NCI-H526 treated with DMSO at 0.1 percent for 48 hours (cell line): ENCODE measurements at regions not wholly inside any gene's neighbourhood (a gene's known extent, or its start where the extent isn't known, plus 50 kb on each side); places are given as distances from the start of the nearest gene placed in this dataset.
"Not testable (repeated sequence)": the region's sequence is repeated elsewhere in the genome, so short reads cannot be mapped to it uniquely, and the experiment has no call there.

Experiments used
- DNase-seq: peaks from one replicate; lab custom pipeline; 2025; lab: John Stamatoyannopoulos, UW

GRCh38 chr5:92019376-92019990 is 636.4 kb upstream of the ARRDC3 start:
- DNase-seq, result no peak

- no peak for DNase-seq
Measured at GRCh38 chr5:92017776-92018175, 634.7 kb upstream of the ARRDC3 start.

GRCh38 chr5:92011845-92012244 is 628.7 kb upstream of the ARRDC3 start:
- DNase-seq, result not testable (repeated sequence)

GRCh38 chr5:92003806-92004205 is 620.7 kb upstream of the ARRDC3 start:
- DNase-seq, result no peak

- no peak for DNase-seq
Measured at GRCh38 chr5:92002721-92003274, 619.7 kb upstream of the ARRDC3 start.

- no peak for DNase-seq
Measured at GRCh38 chr5:91998774-91999173, 615.7 kb upstream of the ARRDC3 start.

- no peak for DNase-seq
Measured at GRCh38 chr5:91983869-91984268, 600.8 kb upstream of the ARRDC3 start.

GRCh38 chr5:91978221-91978882 is 595.2 kb upstream of the ARRDC3 start:
- no peak for DNase-seq

- DNase-seq, result no peak
Measured at GRCh38 chr5:91977579-91977978, 594.5 kb upstream of the ARRDC3 start.

GRCh38 chr5:91976451-91976850 is 593.3 kb upstream of the ARRDC3 start:
- DNase-seq, result no peak

GRCh38 chr5:91963166-91963565 is 580.0 kb upstream of the ARRDC3 start:
- no peak for DNase-seq

GRCh38 chr5:91957666-91958065 is 574.5 kb upstream of the ARRDC3 start:
- no peak for DNase-seq

GRCh38 chr5:91956738-91957137 is 573.6 kb upstream of the ARRDC3 start:
- DNase-seq, result no peak

GRCh38 chr5:91955610-91956009 is 572.5 kb upstream of the ARRDC3 start:
- no peak for DNase-seq

GRCh38 chr5:91954136-91954535 is 571.0 kb upstream of the ARRDC3 start:
- no peak for DNase-seq

GRCh38 chr5:91950328-91950727 is 567.2 kb upstream of the ARRDC3 start:
- no peak for DNase-seq

- DNase-seq, result no peak
Measured at GRCh38 chr5:91946870-91947269, 563.8 kb upstream of the ARRDC3 start.

GRCh38 chr5:91941588-91941987 is 558.5 kb upstream of the ARRDC3 start:
- no peak for DNase-seq

- DNase-seq, result no peak
Measured at GRCh38 chr5:91938441-91938840, 555.3 kb upstream of the ARRDC3 start.

GRCh38 chr5:91937121-91937520 is 554.0 kb upstream of the ARRDC3 start:
- DNase-seq, result no peak

- DNase-seq, result no peak
Measured at GRCh38 chr5:91929522-91929817, 546.4 kb upstream of the ARRDC3 start.

- DNase-seq, result peak; percentile 17
Measured at GRCh38 chr5:91928754-91929521, 545.8 kb upstream of the ARRDC3 start.

- DNase-seq, result no peak
Measured at GRCh38 chr5:91927439-91927838, 544.3 kb upstream of the ARRDC3 start.
